ENCODE measurements at regions not wholly inside any gene's neighbourhood (a gene's known extent, or its start where the extent isn't known, plus 50 kb on each side); places are given as distances from the start of the nearest gene placed in this dataset.
A peak's percentile ranks its signal among the peaks of the same experiment; 100 is the strongest.

DNA sequence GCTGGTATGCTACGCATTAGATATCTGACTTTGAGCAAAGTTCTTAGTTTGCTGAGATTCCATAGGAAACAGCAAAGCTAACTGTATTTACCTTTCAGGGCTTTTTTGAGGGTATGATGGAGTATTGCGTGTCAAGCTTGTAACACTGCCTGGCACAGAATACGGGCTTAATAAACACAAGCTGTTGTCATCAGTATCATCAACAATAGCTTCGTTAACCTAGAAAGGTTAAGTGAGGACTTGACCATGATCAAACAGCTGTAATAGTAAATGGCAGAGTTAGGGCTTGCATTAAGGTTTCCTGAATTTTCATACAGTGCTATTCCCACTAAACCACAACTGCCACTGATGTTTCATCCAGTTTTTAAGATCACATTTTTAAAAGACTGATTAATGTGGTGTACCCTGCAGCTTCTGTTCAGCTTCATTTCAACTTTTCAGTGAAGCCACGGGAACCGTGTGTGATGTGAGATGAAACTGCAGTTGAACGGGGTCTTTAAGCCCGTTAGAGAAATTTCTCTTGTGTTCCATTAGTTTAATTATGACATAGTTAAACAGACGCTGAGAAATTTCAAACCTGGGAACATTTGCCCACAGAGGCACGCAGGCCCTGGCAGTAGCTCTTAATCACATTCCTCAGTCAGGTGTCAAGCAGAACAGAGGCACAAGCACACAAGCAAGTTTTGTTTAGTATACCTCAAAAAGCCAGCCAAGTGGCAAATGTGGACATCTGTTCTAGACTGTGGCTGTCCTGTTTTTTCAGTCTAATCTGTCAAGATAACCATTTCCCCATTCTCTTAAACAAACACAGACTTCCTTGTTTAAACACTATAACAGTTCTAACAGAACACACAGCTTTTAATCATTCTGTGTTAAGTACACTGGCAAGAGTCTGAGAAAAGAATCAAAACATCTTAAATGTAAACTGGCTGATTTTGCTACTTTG, 147.1 kb downstream of the ZNF608 start (continued):
- peak; percentile 86 for TF ChIP-seq RCOR2 (CRISPR knock-in tag; IDR thresholded peaks at IDR 0.05)
- TF ChIP-seq ATM (IDR thresholded peaks at IDR 0.05; ENCODE audit: borderline replicate concordance): no peak
- 0 out of 2 replicates have a peak, but pooled peaks have one; percentile 29 for TF ChIP-seq ZFP36L1 (CRISPR knock-in tag; IDR thresholded peaks at IDR 0.05)
- peak; percentile 54 for TF ChIP-seq ASH2L (IDR thresholded peaks at IDR 0.05; ENCODE audit: insufficient read length, low read depth, low read length)
- no peak for TF ChIP-seq RORA (CRISPR knock-in tag; IDR thresholded peaks at IDR 0.05)
- peak; percentile 45; the same call in 1 of the 2 replicates for TF ChIP-seq ZNF121 (CRISPR knock-in tag; IDR thresholded peaks at IDR 0.05)
- no peak for TF ChIP-seq SATB2 (CRISPR knock-in tag; IDR thresholded peaks at IDR 0.05)
- TF ChIP-seq ZBTB21 (CRISPR knock-in tag; IDR thresholded peaks at IDR 0.05): 0 out of 2 replicates have a peak, but pooled peaks have one; percentile 7
- no peak for TF ChIP-seq CBX2 (IDR thresholded peaks at IDR 0.05; ENCODE audit: low read depth, low read length)
- no peak; the same call in 1 of the 2 replicates for TF ChIP-seq CBX2 (CRISPR knock-in tag; IDR thresholded peaks at IDR 0.05; ENCODE audit: low read depth)
- TF ChIP-seq ZNF224 (CRISPR knock-in tag; IDR thresholded peaks at IDR 0.05): no peak
- TF ChIP-seq ZNF83 (CRISPR knock-in tag; IDR thresholded peaks at IDR 0.05; ENCODE audit: borderline replicate concordance): no peak
- TF ChIP-seq SAFB2 (CRISPR knock-in tag; IDR thresholded peaks at IDR 0.05; ENCODE audit: borderline replicate concordance, low read depth): no peak
- TF ChIP-seq PAWR (CRISPR knock-in tag; IDR thresholded peaks at IDR 0.05; ENCODE audit: borderline replicate concordance): no peak
- TF ChIP-seq, protein P1, sequence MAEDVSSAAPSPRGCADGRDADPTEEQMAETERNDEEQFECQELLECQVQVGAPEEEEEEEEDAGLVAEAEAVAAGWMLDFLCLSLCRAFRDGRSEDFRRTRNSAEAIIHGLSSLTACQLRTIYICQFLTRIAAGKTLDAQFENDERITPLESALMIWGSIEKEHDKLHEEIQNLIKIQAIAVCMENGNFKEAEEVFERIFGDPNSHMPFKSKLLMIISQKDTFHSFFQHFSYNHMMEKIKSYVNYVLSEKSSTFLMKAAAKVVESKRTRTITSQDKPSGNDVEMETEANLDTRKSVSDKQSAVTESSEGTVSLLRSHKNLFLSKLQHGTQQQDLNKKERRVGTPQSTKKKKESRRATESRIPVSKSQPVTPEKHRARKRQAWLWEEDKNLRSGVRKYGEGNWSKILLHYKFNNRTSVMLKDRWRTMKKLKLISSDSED (CRISPR knock-in tag; IDR thresholded peaks at IDR 0.05): no peak
- TF ChIP-seq GABPA (IDR thresholded peaks at IDR 0.05; ENCODE audit: low read depth, low read length): no peak
- 0 out of 2 replicates have a peak, but pooled peaks have one; percentile 8 for TF ChIP-seq GABPA (CRISPR knock-in tag; IDR thresholded peaks at IDR 0.05; ENCODE audit: low read depth)
- TF ChIP-seq, protein P2, sequence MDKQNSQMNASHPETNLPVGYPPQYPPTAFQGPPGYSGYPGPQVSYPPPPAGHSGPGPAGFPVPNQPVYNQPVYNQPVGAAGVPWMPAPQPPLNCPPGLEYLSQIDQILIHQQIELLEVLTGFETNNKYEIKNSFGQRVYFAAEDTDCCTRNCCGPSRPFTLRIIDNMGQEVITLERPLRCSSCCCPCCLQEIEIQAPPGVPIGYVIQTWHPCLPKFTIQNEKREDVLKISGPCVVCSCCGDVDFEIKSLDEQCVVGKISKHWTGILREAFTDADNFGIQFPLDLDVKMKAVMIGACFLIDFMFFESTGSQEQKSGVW (CRISPR knock-in tag; IDR thresholded peaks at IDR 0.05; ENCODE audit: borderline replicate concordance): no peak
- TF ChIP-seq DNMT3B (CRISPR knock-in tag; conservative IDR thresholded peaks at IDR 0.05): no peak; the same call in 1 of the 2 replicates
- no peak for TF ChIP-seq MAFK (conservative IDR thresholded peaks at IDR 0.05 in 1 of 2, IDR thresholded peaks at IDR 0.05 in 1 of 2; ENCODE audit: low read length in 2 of 2)
- TF ChIP-seq, protein P3, sequence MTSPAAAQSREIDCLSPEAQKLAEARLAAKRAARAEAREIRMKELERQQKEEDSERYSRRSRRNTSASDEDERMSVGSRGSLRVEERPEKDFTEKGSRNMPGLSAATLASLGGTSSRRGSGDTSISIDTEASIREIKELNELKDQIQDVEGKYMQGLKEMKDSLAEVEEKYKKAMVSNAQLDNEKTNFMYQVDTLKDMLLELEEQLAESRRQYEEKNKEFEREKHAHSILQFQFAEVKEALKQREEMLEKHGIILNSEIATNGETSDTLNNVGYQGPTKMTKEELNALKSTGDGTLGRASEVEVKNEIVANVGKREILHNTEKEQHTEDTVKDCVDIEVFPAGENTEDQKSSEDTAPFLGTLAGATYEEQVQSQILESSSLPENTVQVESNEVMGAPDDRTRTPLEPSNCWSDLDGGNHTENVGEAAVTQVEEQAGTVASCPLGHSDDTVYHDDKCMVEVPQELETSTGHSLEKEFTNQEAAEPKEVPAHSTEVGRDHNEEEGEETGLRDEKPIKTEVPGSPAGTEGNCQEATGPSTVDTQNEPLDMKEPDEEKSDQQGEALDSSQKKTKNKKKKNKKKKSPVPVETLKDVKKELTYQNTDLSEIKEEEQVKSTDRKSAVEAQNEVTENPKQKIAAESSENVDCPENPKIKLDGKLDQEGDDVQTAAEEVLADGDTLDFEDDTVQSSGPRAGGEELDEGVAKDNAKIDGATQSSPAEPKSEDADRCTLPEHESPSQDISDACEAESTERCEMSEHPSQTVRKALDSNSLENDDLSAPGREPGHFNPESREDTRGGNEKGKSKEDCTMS (CRISPR knock-in tag; conservative IDR thresholded peaks at IDR 0.05): no peak
- TF ChIP-seq FIP1L1 (IDR thresholded peaks at IDR 0.05; ENCODE audit: borderline replicate concordance, insufficient read depth, low read depth, low read length): no peak
- TF ChIP-seq FOXA3 (CRISPR knock-in tag; IDR thresholded peaks at IDR 0.05): peak; percentile 97
